Muscle of arm (tissue), 1 donor: ENCODE measurements at regions not wholly inside any gene's neighbourhood (a gene's known extent, or its start where the extent isn't known, plus 50 kb on each side); places are given as distances from the start of the nearest gene placed in this dataset.

ENCODE experiments used
- DNase-seq: peaks from one replicate; pipeline ENCODE4 v3.0.0-alpha.2; 2013

GRCh38 chr5:6831678-6832671 is 118.7 kb downstream of the TENT4A start:
- DNase-seq = no peak

- no peak for DNase-seq
These were observed 119.8 kb downstream of the TENT4A start for GRCh38 chr5:6832994-6833393.

GRCh38 chr5:6833406-6833805 is 120.2 kb downstream of the TENT4A start:
- no peak for DNase-seq

DNA sequence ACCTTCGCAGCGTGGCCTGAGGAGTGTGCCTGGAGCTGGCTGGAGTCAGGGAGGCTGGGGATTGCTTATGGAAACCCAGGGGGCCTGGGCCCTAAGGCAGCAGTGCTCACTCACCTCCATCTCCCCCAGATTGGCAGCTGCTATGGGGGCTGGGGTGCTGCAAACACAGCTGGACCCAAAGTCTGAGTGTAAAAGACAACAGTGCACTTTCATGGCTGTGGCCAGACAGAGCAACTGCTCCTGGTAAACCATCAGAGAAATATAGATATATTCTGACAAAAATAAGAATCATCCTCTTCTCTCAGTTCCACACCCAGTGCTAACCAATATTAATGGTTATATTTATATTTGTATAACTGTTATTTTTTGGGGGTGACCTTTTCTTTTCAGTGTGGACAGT is 123.9 kb downstream of the TENT4A start:
- DNase-seq = no peak

- DNase-seq = no peak
These were observed 124.4 kb downstream of the TENT4A start for GRCh38 chr5:6837519-6838110.

- no peak for DNase-seq
These were observed 125.5 kb downstream of the TENT4A start for GRCh38 chr5:6838736-6839135.

- DNase-seq = no peak
These were observed 127.0 kb downstream of the TENT4A start for GRCh38 chr5:6840136-6840793.

GRCh38 chr5:6843335-6843734 is 130.1 kb downstream of the TENT4A start:
- no peak for DNase-seq

DNA sequence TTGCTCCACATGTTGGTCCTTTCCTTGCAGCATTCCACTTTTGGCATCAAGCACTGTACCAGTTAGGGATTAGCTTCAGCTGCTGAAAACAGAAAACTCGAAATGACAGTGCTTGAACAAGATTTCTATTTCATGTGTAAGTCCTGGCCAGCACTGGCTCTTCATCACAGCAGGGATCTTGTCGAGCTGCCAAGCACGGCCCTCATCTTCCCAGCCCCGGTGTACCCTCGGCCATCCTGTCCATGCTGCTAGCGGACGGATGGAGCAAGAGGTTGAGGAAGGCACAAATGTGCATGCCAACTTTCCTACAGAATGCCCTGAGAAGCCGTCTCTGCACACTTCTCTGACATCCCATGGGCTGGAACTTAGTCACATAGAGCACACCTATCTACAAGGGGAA is 130.6 kb downstream of the TENT4A start:
- no peak for DNase-seq

DNA sequence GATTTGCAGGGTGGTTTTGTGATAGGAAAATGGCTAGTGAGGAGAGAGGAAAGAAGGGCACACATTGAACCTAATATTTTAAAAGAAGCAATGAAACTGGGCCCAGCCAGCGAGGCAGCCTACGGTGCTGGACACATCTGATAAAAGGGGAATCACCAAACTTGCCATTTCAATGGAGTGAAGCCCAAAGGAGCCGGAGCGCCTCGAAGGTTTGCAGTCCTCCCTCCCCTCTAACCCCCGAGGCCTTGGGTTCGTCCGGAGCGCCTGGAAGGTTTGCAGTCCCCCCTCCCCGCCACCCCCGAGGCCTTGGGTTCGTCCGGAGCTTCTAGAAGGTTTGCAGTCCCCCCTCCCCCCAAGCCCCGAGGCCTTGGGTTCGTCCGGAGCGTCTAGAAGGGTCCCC is 132.6 kb downstream of the TENT4A start:
- no peak for DNase-seq

DNA sequence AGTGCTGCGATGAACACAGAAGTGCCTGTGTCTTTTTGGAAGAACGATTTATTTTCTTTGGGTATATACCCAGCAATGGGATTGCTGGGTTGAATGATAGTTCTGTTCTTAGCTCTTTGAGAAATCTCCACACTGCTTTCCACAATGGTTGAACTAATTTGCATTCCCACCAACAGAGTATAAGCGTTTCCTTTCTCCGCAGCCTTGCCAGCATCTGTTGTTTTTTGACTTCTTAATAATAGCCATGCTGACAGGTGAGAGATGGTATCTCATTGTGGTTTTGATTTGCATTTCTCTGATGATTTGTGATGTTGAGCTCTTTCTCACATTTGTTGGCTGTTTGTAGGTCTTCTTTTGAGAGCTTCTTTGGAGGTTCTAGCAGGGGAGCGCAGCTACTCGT is 134.6 kb downstream of the TENT4A start:
- no peak for DNase-seq

GRCh38 chr5:6849316-6850105 is 136.3 kb downstream of the TENT4A start:
- DNase-seq = no peak

GRCh38 chr5:6850106-6850432 is 136.8 kb downstream of the TENT4A start:
- no peak for DNase-seq

DNA sequence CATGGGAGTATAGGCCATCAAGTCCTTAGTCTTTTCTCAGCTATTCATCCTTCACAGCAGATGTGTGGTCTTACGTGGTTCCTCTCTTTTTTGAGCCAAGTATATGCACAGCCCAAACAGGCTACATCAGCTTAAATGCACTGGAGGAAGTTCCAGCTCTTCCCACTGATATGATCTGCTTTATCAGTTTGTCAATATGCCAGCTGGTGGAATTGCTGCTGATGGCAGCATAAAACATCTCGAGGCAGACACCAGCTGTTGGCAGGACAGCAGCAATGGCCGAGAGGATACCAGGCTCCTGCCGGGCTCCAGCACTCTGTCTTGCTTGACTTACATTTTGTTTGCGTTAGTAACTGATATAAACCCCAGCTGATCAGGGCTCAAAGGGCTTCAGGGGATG is 143.4 kb downstream of the TENT4A start:
- no peak for DNase-seq

GRCh38 chr5:6858419-6858818 is 145.2 kb downstream of the TENT4A start:
- DNase-seq = no peak

DNA sequence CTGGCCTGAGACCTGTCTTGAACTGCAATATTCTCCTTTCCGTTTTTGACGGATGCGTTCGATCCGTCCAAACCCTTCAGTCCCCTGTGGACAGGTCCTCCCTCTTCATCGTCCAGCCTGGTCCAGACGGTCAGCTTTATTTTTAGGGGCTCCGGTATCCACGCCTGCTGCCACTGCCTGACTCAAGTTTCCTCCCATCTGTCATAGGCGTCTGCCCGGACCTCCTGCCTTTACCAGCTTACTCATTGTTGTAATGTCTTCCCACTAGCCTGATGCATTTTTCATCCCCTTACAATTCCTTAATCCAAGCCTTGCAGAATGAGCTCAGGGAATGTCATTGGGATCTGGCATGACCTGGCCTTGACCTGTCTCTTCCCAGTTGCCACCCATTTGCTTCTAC is 145.8 kb downstream of the TENT4A start:
- DNase-seq = no peak

- DNase-seq = no peak
These were observed 146.9 kb downstream of the TENT4A start for GRCh38 chr5:6859951-6860638.

DNA sequence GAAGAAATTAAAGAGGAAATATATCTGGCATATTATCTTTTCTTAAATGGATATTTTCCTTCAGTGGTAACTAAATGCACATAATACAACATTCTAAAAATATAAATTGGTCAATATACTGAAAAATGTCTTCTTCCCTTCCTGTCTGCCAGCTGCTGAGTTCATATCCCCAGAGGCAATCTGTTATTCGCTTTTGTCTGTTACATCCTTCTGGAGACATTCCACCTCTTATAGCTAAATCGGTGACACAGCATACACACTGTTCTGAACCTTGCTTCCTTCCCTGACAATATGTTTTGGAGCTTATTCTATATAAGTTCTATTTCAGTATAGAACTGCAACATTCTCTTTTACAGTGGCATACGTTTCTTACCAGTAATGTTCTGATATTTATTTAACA is 147.8 kb downstream of the TENT4A start:
- DNase-seq = peak; percentile 8

DNA sequence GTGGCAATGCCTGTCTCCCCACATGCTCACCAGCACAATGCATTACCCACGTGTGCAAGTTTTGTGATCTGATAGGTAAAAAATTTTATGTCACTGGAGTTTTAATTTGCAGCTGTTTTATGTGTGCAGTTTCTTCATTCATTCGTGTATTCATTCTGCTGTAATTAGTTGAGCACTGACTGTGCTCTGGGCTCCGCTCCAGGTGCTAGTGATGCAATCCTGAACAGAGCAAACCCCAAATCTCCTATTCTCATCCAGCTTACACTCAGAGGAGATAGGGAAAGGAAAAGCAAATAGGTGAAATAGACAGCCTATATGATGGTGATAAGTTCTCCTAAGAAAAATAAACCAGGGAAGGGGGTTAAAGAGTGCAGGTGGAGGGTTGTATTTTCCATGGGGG is 148.4 kb downstream of the TENT4A start:
- DNase-seq = peak; percentile 8

GRCh38 chr5:6862306-6862705 is 149.1 kb downstream of the TENT4A start:
- no peak for DNase-seq

DNA sequence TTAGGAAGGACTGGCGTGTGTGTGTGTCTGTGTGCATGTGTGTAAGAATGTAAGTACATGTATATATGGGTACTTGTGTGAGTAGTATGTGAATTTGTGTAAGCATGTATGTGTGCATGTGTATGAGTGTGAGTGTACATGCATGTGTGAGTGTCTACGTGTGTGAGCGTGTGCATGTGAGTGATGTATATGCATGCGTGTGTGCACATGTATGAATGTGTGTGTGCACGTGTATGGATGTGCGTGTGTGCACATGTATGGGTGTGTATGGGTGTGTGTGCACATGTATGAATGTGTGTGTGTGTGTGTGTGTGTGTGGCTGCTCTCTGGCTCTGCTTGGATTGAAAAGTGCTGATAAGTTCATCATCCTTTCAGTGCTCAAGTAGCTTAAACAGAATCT is 154.5 kb downstream of the TENT4A start:
- DNase-seq = no peak

DNA sequence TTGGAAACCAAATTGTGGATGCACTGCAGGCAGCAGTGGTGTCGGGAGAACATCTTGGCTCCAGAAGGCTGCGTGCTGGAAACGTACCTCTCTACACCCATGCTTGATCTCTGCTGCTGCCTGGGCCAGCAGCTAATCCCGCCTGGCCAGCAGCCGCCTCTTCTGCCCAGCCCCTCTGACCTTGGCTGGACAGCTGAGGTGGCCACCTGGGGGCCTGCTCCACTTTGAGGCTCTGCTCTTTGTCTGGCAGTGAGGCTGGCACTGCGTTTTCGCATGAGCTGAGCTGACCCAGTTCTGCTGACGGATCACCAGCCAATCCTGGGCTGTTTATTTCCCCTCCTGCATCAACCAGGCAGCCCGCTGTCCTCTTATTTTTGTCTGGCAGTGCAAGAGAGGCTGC is 154.9 kb downstream of the TENT4A start:
- DNase-seq = no peak
